HEK293 (cell line): ENCODE measurements at regions not wholly inside any gene's neighbourhood (a gene's known extent, or its start where the extent isn't known, plus 50 kb on each side); places are given as distances from the start of the nearest gene placed in this dataset.

ENCODE experiments used
- CTCF ChIA-PET: fragments of 350-600 bp; formaldehyde crosslinking; extraction: SDS; loops from one replicate; lab custom pipeline; 2021; ENCODE audit warnings: antibody characterized with exemption; lab: Yijun Ruan, JAX
- POLR2A ChIA-PET: fragments of 300-600 bp; formaldehyde crosslinking; extraction: SDS; loops from one replicate; lab custom pipeline; 2020; ENCODE audit warnings: antibody characterized with exemption, inconsistent platforms; lab: Yijun Ruan, JAX
- H3K27ac ChIP-seq: fragments of 200-500 bp; sonication (Bioruptor generic); 2 replicates; pipeline ENCODE4 v1.5.1; 2014; ENCODE audit warnings: low read depth, low read length, control low read depth, inconsistent platforms; ENCODE audit errors: extremely low read depth
- H3K36me3 ChIP-seq, 2 experiments: fragments of 200-500 bp in 1 of 2; sonication (Bioruptor generic) in 1 of 2; 1 replicate in 1 of 2; 2 replicates in 1 of 2; pipeline ENCODE4 v1.5.1; 2014 to 2017; ENCODE audit warnings: inconsistent platforms in 2 of 2, low read length in 2 of 2; ENCODE audit not compliant: control insufficient read depth in 2 of 2, insufficient read depth in 1 of 2
- H3K4me1 ChIP-seq: fragments of 200-500 bp; sonication (Bioruptor generic); 2 replicates; pipeline ENCODE4 v1.5.1; 2014; ENCODE audit warnings: mild to moderate bottlenecking, low read length, inconsistent platforms; ENCODE audit not compliant: control insufficient read depth, insufficient read depth
- H3K4me3 ChIP-seq: 2 replicates; pipeline ENCODE4 v1.5.1; 2011; ENCODE audit warnings: low read depth, mild to moderate bottlenecking, control low read depth, low read length, moderate library complexity
- H3K9me3 ChIP-seq: fragments of 200-500 bp; sonication (Bioruptor generic); 2 replicates; pipeline ENCODE4 v1.5.1; 2014; ENCODE audit warnings: low read depth, low read length, inconsistent platforms; ENCODE audit not compliant: control insufficient read depth, insufficient read depth
- BCL11A ChIP-seq: fragments of 450-650 bp; formaldehyde crosslinking; IDR thresholded peaks from 2 replicates; pipeline ENCODE4 v1.5.1; 2016; ENCODE audit warnings: low read depth, missing biosample characterization, missing genetic modification characterization
- GLIS2 ChIP-seq: fragments of 450-650 bp; formaldehyde crosslinking; IDR thresholded peaks from 2 replicates; pipeline ENCODE4 v1.5.1; 2016; ENCODE audit warnings: missing biosample characterization, missing genetic modification characterization
- INSM2 ChIP-seq: fragments of 450-650 bp; formaldehyde crosslinking; IDR thresholded peaks from 2 replicates; pipeline ENCODE4 v1.5.1; 2016; ENCODE audit warnings: missing biosample characterization, missing genetic modification characterization
- KLF10 ChIP-seq: fragments of 450-650 bp; IDR thresholded peaks from 2 replicates; pipeline ENCODE4 v1.5.1; 2018; ENCODE audit warnings: missing biosample characterization, mild to moderate bottlenecking, missing genetic modification characterization
- KLF16 ChIP-seq: fragments of 450-650 bp; formaldehyde crosslinking; IDR thresholded peaks from 2 replicates; pipeline ENCODE4 v1.5.1; 2017; ENCODE audit warnings: missing biosample characterization, missing genetic modification characterization
- MZF1 ChIP-seq: fragments of 450-650 bp; formaldehyde crosslinking; IDR thresholded peaks from 2 replicates; pipeline ENCODE4 v1.5.1; 2017; ENCODE audit warnings: missing biosample characterization, missing genetic modification characterization, borderline replicate concordance
- PRDM2 ChIP-seq: fragments of 450-650 bp; formaldehyde crosslinking; IDR thresholded peaks from 2 replicates; pipeline ENCODE4 v1.5.1; 2016; ENCODE audit warnings: missing biosample characterization, missing genetic modification characterization, borderline replicate concordance
- REPIN1 ChIP-seq: fragments of 450-650 bp; formaldehyde crosslinking; IDR thresholded peaks from 2 replicates; pipeline ENCODE4 v1.5.1; 2017; ENCODE audit warnings: missing biosample characterization, missing genetic modification characterization, low read depth
- SCRT2 ChIP-seq: fragments of 450-650 bp; formaldehyde crosslinking; IDR thresholded peaks from 2 replicates; pipeline ENCODE4 v1.5.1; 2016; ENCODE audit warnings: missing biosample characterization, missing genetic modification characterization
- ZBTB17 ChIP-seq: fragments of 450-650 bp; formaldehyde crosslinking; IDR thresholded peaks from 2 replicates; pipeline ENCODE4 v1.5.1; 2016; ENCODE audit warnings: missing biosample characterization, missing genetic modification characterization
- ZFP41 ChIP-seq: fragments of 450-650 bp; formaldehyde crosslinking; IDR thresholded peaks from 2 replicates; pipeline ENCODE4 v1.5.1; 2016; ENCODE audit warnings: missing biosample characterization, missing genetic modification characterization, borderline replicate concordance
- ZFP69B ChIP-seq: fragments of 450-650 bp; formaldehyde crosslinking; IDR thresholded peaks from 2 replicates; pipeline ENCODE4 v1.5.1; 2016; ENCODE audit warnings: missing biosample characterization, missing genetic modification characterization
- ZIC2 ChIP-seq: fragments of 450-650 bp; formaldehyde crosslinking; IDR thresholded peaks from 2 replicates; pipeline ENCODE4 v1.5.1; 2016; ENCODE audit warnings: missing biosample characterization, missing genetic modification characterization
- ZNF146 ChIP-seq: fragments of 450-650 bp; formaldehyde crosslinking; IDR thresholded peaks from 2 replicates; pipeline ENCODE4 v1.5.1; 2016; ENCODE audit warnings: missing biosample characterization, missing genetic modification characterization
- ZNF148 ChIP-seq: fragments of 450-650 bp; formaldehyde crosslinking; IDR thresholded peaks from 2 replicates; pipeline ENCODE4 v1.5.0; 2017; ENCODE audit warnings: missing biosample characterization, missing genetic modification characterization, borderline replicate concordance
- ZNF16 ChIP-seq: fragments of 450-650 bp; formaldehyde crosslinking; IDR thresholded peaks from 2 replicates; pipeline ENCODE4 v1.5.1; 2016; ENCODE audit warnings: low read depth, missing biosample characterization, missing genetic modification characterization
- ZNF266 ChIP-seq: fragments of 450-650 bp; formaldehyde crosslinking; IDR thresholded peaks from 2 replicates; pipeline ENCODE4 v1.5.1; 2016; ENCODE audit warnings: missing biosample characterization, missing genetic modification characterization, low read depth
- ZNF274 ChIP-seq, 2 experiments: fragments of 200-500 bp in 1 of 2; fragments of 450-650 bp in 1 of 2; sonication (Bioruptor generic) in 1 of 2; formaldehyde crosslinking in 1 of 2; IDR thresholded peaks; 2 replicates each; pipeline versions ENCODE4 v1.5.1 to v1.6.1; 2014 to 2016; ENCODE audit warnings: borderline replicate concordance in 1 of 2, inconsistent platforms in 1 of 2, low read length in 1 of 2, missing biosample characterization in 1 of 2, missing genetic modification characterization in 1 of 2
- ZNF394 ChIP-seq: fragments of 450-650 bp; formaldehyde crosslinking; IDR thresholded peaks from 2 replicates; pipeline ENCODE4 v1.5.1; 2016; ENCODE audit warnings: missing biosample characterization, missing genetic modification characterization, mild to moderate bottlenecking, moderate library complexity, borderline replicate concordance
- ZNF561 ChIP-seq: fragments of 450-650 bp; IDR thresholded peaks from 2 replicates; pipeline ENCODE4 v1.5.1; 2018; ENCODE audit warnings: missing biosample characterization, missing genetic modification characterization, borderline replicate concordance
- ZNF768 ChIP-seq: fragments of 450-650 bp; formaldehyde crosslinking; IDR thresholded peaks from 2 replicates; pipeline ENCODE4 v1.5.1; 2018; ENCODE audit warnings: missing biosample characterization, mild to moderate bottlenecking, missing genetic modification characterization
- ZNF776 ChIP-seq: fragments of 450-650 bp; formaldehyde crosslinking; IDR thresholded peaks from 2 replicates; pipeline ENCODE4 v1.5.0; 2017; ENCODE audit warnings: missing biosample characterization, missing genetic modification characterization, borderline replicate concordance
- ZSCAN30 ChIP-seq: fragments of 450-650 bp; IDR thresholded peaks from 2 replicates; pipeline ENCODE4 v1.5.1; 2018; ENCODE audit warnings: missing biosample characterization, mild to moderate bottlenecking, missing genetic modification characterization, moderate library complexity

GRCh38 chr1:173410794-173411236 is 66.3 kb upstream of the PRDX6 start:
- Histone ChIP-seq H3K4me3 (no peak overlapping the region), H3K9me3 (no peaks in the 10 kb centered on the region), H3K4me1 (no peaks in the 10 kb centered on the region)
- POLR2A ChIA-PET, result no interaction called here
- TF ChIP-seq GLIS2 (tag by site-specific recombination) (no peak), BCL11A (tag by site-specific recombination) (no peak), MZF1 (tag by site-specific recombination) (no peak), ZNF266 (tag by site-specific recombination) (no peak), PRDM2 (tag by site-specific recombination) (no peak), ZNF768 (tag by site-specific recombination) (no peak), ZFP41 (tag by site-specific recombination) (no peak), KLF10 (tag by site-specific recombination) (no peak)
- TF ChIP-seq, all 188 proteins: peak for 0
- CTCF ChIA-PET, result interaction anchor here (1.4 kb wide), 1 partner anchor 9 kb away, joined by 3 read pairs; no protein-coding TSS in a partner anchor
- H3K27ac ChIP-seq, result no peak overlapping the region
- H3K36me3 ChIP-seq, result peaks cover 0 to 4% of the 10 kb centered on the region in 2 experiments; a peak in 1 of 3 replicates

- no peak overlapping the region for H3K27ac ChIP-seq
- CTCF ChIA-PET, result interaction anchor here (1.4 kb wide), 1 partner anchor 8 kb away, joined by 3 read pairs; no protein-coding TSS in a partner anchor
- H3K4me1 ChIP-seq, result no peaks in the 10 kb centered on the region
- TF ChIP-seq REPIN1, result no peak
- TF ChIP-seq ZNF274 (IDR thresholded peaks at IDR 0.05; ENCODE audit: low read length), result no peak
- TF ChIP-seq ZNF274 (tag by site-specific recombination; IDR thresholded peaks at IDR 0.05; ENCODE audit: borderline replicate concordance), result no peak
- no peak for TF ChIP-seq SCRT2 (tag by site-specific recombination)
- no peak for TF ChIP-seq KLF16 (tag by site-specific recombination)
- no peak for TF ChIP-seq INSM2 (tag by site-specific recombination)
- TF ChIP-seq ZNF146, result no peak
- no peak for TF ChIP-seq ZNF776
- no peak for TF ChIP-seq ZBTB17 (tag by site-specific recombination)
- TF ChIP-seq ZNF394 (tag by site-specific recombination), result no peak
- TF ChIP-seq ZNF148, result no peak
- TF ChIP-seq ZFP69B, result no peak
- no peak for TF ChIP-seq ZIC2 (tag by site-specific recombination)
- no peak for TF ChIP-seq ZNF16
- TF ChIP-seq ZNF561 (tag by site-specific recombination), result no peak
- TF ChIP-seq ZSCAN30 (tag by site-specific recombination), result no peak
These were observed 65.0 kb upstream of the PRDX6 start for GRCh38 chr1:173411835-173412742.

More at GRCh38 chr1:173411835-173412742, 65.0 kb upstream of the PRDX6 start:
- H3K36me3 ChIP-seq, result peaks cover 0 to 4% of the 10 kb centered on the region in 2 experiments; a peak in 1 of 3 replicates
- no peaks in the 10 kb centered on the region for H3K9me3 ChIP-seq
- POLR2A ChIA-PET, result no interaction called here
- no peak overlapping the region for H3K4me3 ChIP-seq
